B cell (primary cell): ENCODE measurements at regions not wholly inside any gene's neighbourhood (a gene's known extent, or its start where the extent isn't known, plus 50 kb on each side); places are given as distances from the start of the nearest gene placed in this dataset.

Source experiments
- ATAC-seq: fragments of 200-7000 bp; cut with Tn5 transposase; one replicate; pipeline ENCODE4 v1.10.0; 2021; ENCODE audit warnings: low read depth, mild to moderate bottlenecking, moderate number of reproducible peaks, moderate library complexity
- CTCF ChIA-PET: fragments of 350-600 bp; sonication (Branson Sonifier 250); formaldehyde crosslinking; loops from one replicate; lab custom pipeline; 2021; ENCODE audit warnings: antibody characterized with exemption, inconsistent platforms; lab: Charles Lee
- POLR2A ChIA-PET: fragments of 350-600 bp; sonication (Branson Sonifier 250); formaldehyde crosslinking; loops from one replicate; lab custom pipeline; 2021; ENCODE audit warnings: antibody characterized with exemption; lab: Charles Lee
- DNase-seq: peaks from one replicate; pipeline ENCODE4 v3.0.0; 2013
- H2AFZ ChIP-seq: 2 replicates; pipeline ENCODE4 v1.6.1; 2012; ENCODE audit warnings: mild to moderate bottlenecking, low read depth, low read length; ENCODE audit not compliant: insufficient read depth, poor library complexity, severe bottlenecking
- H3K27ac ChIP-seq, 2 donors: 1 replicate in 1 of 2; 2 replicates in 1 of 2; pipeline ENCODE4 v1.5.1; 2012 to 2013; ENCODE audit warnings: low read length in 2 of 2, mild to moderate bottlenecking in 2 of 2, moderate library complexity in 1 of 2
- H3K27me3 ChIP-seq, 4 experiments: fragments of 200-600 bp in 1 of 4; sonication (generic) in 1 of 4; replicated peaks in 1 of 4; 1 replicate in 2 of 4; 2 replicates in 2 of 4; pipeline versions ENCODE4 v1.6.1 to v1.7.0; 2013 to 2016; ENCODE audit warnings: low read length in 3 of 4, mild to moderate bottlenecking in 2 of 4, mixed read lengths in 1 of 4, moderate library complexity in 1 of 4; ENCODE audit not compliant: insufficient read depth in 4 of 4, control insufficient read depth in 3 of 4; ENCODE audit errors: control extremely low read depth in 1 of 4
- H3K36me3 ChIP-seq, 2 experiments: replicated peaks in 1 of 2; 1 replicate in 1 of 2; 2 replicates in 1 of 2; pipeline versions ENCODE4 v1.6.1 to v1.7.1; 2013; ENCODE audit warnings: low read length in 1 of 2; ENCODE audit not compliant: insufficient read depth in 2 of 2, control insufficient read depth in 1 of 2; ENCODE audit errors: control extremely low read depth in 1 of 2, extremely low read depth in 1 of 2
- H3K4me1 ChIP-seq, 2 donors: fragments of 200-600 bp in 1 of 2; sonication (generic) in 1 of 2; 1 replicate in 1 of 2; 2 replicates in 1 of 2; pipeline versions ENCODE4 v1.5.1 to v1.6.1; 2013 to 2017; ENCODE audit warnings: low read length in 2 of 2; ENCODE audit not compliant: control insufficient read depth in 2 of 2, insufficient read depth in 2 of 2
- H3K4me2 ChIP-seq: replicated peaks from 2 replicates; pipeline ENCODE3; 2012; ENCODE audit warnings: mild to moderate bottlenecking, low read depth, low read length; ENCODE audit not compliant: poor library complexity, severe bottlenecking
- H3K4me3 ChIP-seq, 5 experiments: fragments of 200-600 bp in 1 of 5; sonication (generic) in 1 of 5; 1 replicate in 3 of 5; 2 replicates in 2 of 5; pipeline versions ENCODE4 v1.5.1 to v1.7.0; 2011 to 2016; ENCODE audit warnings: low read length in 4 of 5, mild to moderate bottlenecking in 4 of 5, low read depth in 2 of 5, control low read depth in 1 of 5, moderate library complexity in 1 of 5; ENCODE audit not compliant: insufficient read depth in 1 of 5; ENCODE audit errors: control extremely low read depth in 1 of 5, extremely low read depth in 1 of 5
- H3K79me2 ChIP-seq: fragments of 200-600 bp; sonication (generic); one replicate; pipeline ENCODE4 v1.6.0; 2016; ENCODE audit warnings: low read length; ENCODE audit not compliant: control insufficient read depth, insufficient read depth
- H3K9ac ChIP-seq: fragments of 200-600 bp; sonication (generic); 2 replicates; pipeline ENCODE4 v1.6.1; 2017; ENCODE audit warnings: mild to moderate bottlenecking, low read length, moderate library complexity
- H3K9me3 ChIP-seq, 3 donors: one replicate each; pipeline versions ENCODE4 v1.6.1 to v1.7.1; 2013; ENCODE audit warnings: low read length in 2 of 3; ENCODE audit not compliant: control insufficient read depth in 2 of 3, insufficient read depth in 1 of 3; ENCODE audit errors: control extremely low read depth in 1 of 3
- H4K20me1 ChIP-seq: 2 replicates; pipeline ENCODE4 v1.6.0; 2012; ENCODE audit warnings: mild to moderate bottlenecking, low read length; ENCODE audit not compliant: insufficient read depth, control insufficient read depth, poor library complexity, severe bottlenecking
- H3K27ac Mint-ChIP-seq: one replicate; pipeline ENCODE4 v1.8.0; 2021; ENCODE audit warnings: mixed read lengths
- H3K27me3 Mint-ChIP-seq: one replicate; pipeline ENCODE4 v1.8.0; 2021; ENCODE audit warnings: mixed read lengths
- H3K4me1 Mint-ChIP-seq: one replicate; pipeline ENCODE4 v1.8.0; 2021; ENCODE audit warnings: mixed read lengths
- H3K4me3 Mint-ChIP-seq: one replicate; pipeline ENCODE4 v1.8.0; 2021; ENCODE audit warnings: mixed read lengths
- H3K9me3 Mint-ChIP-seq: one replicate; pipeline ENCODE4 v1.8.0; 2022; ENCODE audit warnings: mixed read lengths; ENCODE audit not compliant: insufficient read depth
- CTCF ChIP-seq: fragments of 200-600 bp; IDR thresholded peaks from one replicate; pipeline ENCODE4 v1.8.0; 2022; ENCODE audit warnings: antibody characterized with exemption, mild to moderate bottlenecking
- EZH2 ChIP-seq: IDR thresholded peaks from 2 replicates; pipeline ENCODE4 v1.6.1; 2012; ENCODE audit warnings: borderline replicate concordance, low read depth, mild to moderate bottlenecking, moderate library complexity, low read length; ENCODE audit not compliant: insufficient read depth, poor library complexity, severe bottlenecking
- WGBS: methylation state at CpG from one replicate; pipeline ENCODE4 v1.1.5; 2013; ENCODE audit warnings: missing lambda C conversion rate; ENCODE audit not compliant: insufficient coverage; 5-methylcytosine and 5-hydroxymethylcytosine counted together
- intact Hi-C: fragments of 100-400 bp; cut with micrococcal nuclease; formaldehyde crosslinking; loops from one replicate; pipeline ENCODE4 v1.10.0; 2022

GRCh38 chr4:181181331-181181730 lies 1061.9 kb upstream of the TENM3 start:
- peaks cover 4% of the 10 kb centered on the region for H3K9me3 Mint-ChIP-seq
- 100% methylated on average over 1 of the region's 1 CpG for WGBS
- Histone ChIP-seq H3K9ac (no peak overlapping the region), H3K4me2 (no peak overlapping the region), H4K20me1 (no peaks in the 10 kb centered on the region), H3K36me3 (no peaks in the 10 kb centered on the region), H3K27me3 (no peaks in the 10 kb centered on the region), H3K9me3 (peaks cover 0 to 11% (median 0%) of the 10 kb centered on the region in 3 donors), H3K4me3 (no peak overlapping the region), H3K27ac (no peak overlapping the region), H3K79me2 (no peaks in the 10 kb centered on the region), H2AFZ (no peak overlapping the region), H3K4me1 (no peaks in the 10 kb centered on the region)
- H3K27ac Mint-ChIP-seq: no peak overlapping the region
- no peaks in the 10 kb centered on the region for H3K27me3 Mint-ChIP-seq
- intact Hi-C loops: no loop called here
- POLR2A ChIA-PET: no interaction called here
- DNase-seq (no peak), ATAC-seq (no peak)
- TF ChIP-seq EZH2: no peak
- TF ChIP-seq CTCF: no peak
- CTCF ChIA-PET: no interaction called here
- H3K4me1 Mint-ChIP-seq: no peaks in the 10 kb centered on the region
- H3K4me3 Mint-ChIP-seq: no peak overlapping the region

- intact Hi-C loops: no loop called here
- TF ChIP-seq CTCF: no peak
- TF ChIP-seq EZH2: no peak
- Histone ChIP-seq H4K20me1 (no peaks in the 10 kb centered on the region), H3K36me3 (no peaks in the 10 kb centered on the region), H3K4me2 (no peak overlapping the region), H3K79me2 (no peaks in the 10 kb centered on the region), H3K9me3 (peaks cover 0 to 7% (median 0%) of the 10 kb centered on the region in 3 donors), H3K4me3 (no peak overlapping the region), H2AFZ (no peak overlapping the region), H3K4me1 (no peaks in the 10 kb centered on the region), H3K27me3 (no peaks in the 10 kb centered on the region), H3K9ac (no peak overlapping the region), H3K27ac (no peak overlapping the region)
- ATAC-seq (no peak), DNase-seq (no peak)
- Mint-ChIP-seq H3K27ac (no peak overlapping the region), H3K27me3 (no peaks in the 10 kb centered on the region), H3K4me1 (no peaks in the 10 kb centered on the region), H3K4me3 (no peak overlapping the region), H3K9me3 (no peaks in the 10 kb centered on the region)
- 80% methylated on average over 3 of the region's 7 CpGs for WGBS
- ChIA-PET CTCF (no interaction called here), POLR2A (no interaction called here)
Measured at GRCh38 chr4:181189751-181190150, 1053.5 kb upstream of the TENM3 start.
